ENCODE measurements at regions not wholly inside any gene's neighbourhood (a gene's known extent, or its start where the extent isn't known, plus 50 kb on each side); places are given as distances from the start of the nearest gene placed in this dataset.
"Not testable (repeated sequence)": the region's sequence is repeated elsewhere in the genome, so short reads cannot be mapped to it uniquely, and the experiment has no call there.

DNA sequence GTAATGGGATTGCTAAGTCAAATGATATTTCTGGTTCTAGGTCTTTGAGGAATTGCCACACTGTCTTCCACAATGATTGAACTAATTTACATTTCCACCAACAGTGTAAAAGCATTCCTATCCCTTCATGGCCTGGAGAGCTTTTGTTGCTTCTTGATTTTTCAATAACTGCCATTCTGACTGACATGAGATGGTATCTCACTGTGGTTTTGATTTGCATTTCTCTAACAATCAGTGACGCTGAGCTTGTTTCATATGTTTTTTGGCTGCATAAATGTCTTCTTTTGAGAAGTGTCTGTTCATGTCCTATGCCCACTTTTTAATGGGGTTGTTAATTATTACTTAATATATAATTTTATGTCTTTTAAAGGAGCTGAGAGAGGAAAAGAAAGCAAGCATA, 177.7 kb upstream of the VLDLR start:
- H3K27ac ChIP-seq (ENCODE audit: insufficient read depth, low read depth, low read length); H2AFZ ChIP-seq (ENCODE audit: low read depth, low read length); H3K9me1 ChIP-seq (replicated peaks; ENCODE audit: control insufficient read depth, extremely low read depth, insufficient read depth, low read length); H3K4me1 ChIP-seq (ENCODE audit: control insufficient read depth, extremely low read depth, insufficient read depth, low read length); H3K27me3 ChIP-seq (ENCODE audit: control insufficient read depth in 2 of 2, insufficient read depth in 2 of 2, low read length in 2 of 2); dilution Hi-C loops (cut with MboI; ENCODE audit: extremely low pct_ligation_motif_present, low sequenced_read_pairs); CTCF ChIA-PET; H4K20me1 ChIP-seq (replicated peaks; ENCODE audit: control insufficient read depth, extremely low read depth, insufficient read depth, low read length); POLR2A ChIA-PET; H3K36me3 ChIP-seq (ENCODE audit: control insufficient read depth in 2 of 2, extremely low read depth in 1 of 2, insufficient read depth in 2 of 2, low read length in 2 of 2); H3K9ac ChIP-seq (replicated peaks; ENCODE audit: extremely low read depth, insufficient read depth, low read length); BruUV-seq (replicated peaks); H3K4me2 ChIP-seq (ENCODE audit: insufficient read depth, low read length); H3K79me2 ChIP-seq (ENCODE audit: control insufficient read depth, insufficient read depth, low read length); H3K4me3 ChIP-seq (replicated peaks in 1 of 3; ENCODE audit: insufficient read depth in 1 of 3, low read depth in 1 of 3, low read length in 3 of 3); H3K9me3 ChIP-seq (replicated peaks; ENCODE audit: control insufficient read depth, insufficient read depth, low read length); DNase-seq (ENCODE audit: low read depth, low spot score); FAIRE-seq: not testable (repeated sequence)
- intact Hi-C loops (cut with micrococcal nuclease) = loop anchor here (10.0 kb wide), 1 partner anchor 61 kb away; no protein-coding TSS in a partner anchor

DNA sequence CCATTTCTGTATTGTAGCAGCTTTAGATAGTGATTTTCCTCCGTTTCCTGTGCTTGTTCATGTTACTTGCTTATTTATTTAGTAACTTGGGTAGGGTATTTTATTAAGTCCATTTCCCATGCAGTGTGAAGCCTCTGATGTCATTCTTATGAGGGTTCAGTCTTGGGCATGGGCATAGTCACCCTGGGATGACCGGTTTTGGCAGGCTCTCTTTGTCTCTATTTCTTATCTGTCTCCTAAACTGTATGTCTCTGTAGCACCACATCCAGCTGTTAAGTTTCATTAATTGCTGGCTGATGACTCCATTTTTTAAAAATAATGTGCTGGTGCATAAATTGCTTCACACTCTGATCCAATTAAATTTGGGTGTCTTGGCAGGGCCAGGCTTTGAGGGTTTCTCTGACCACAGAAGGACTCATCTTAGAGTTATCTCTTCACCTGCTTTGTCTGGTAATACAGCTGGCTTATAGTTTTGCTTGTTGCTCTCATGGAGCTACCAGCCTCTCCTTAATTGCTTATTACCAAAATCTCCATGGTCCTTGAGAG, 173.3 kb upstream of the VLDLR start:
- Histone ChIP-seq H4K20me1 (replicated peaks; ENCODE audit: control insufficient read depth, extremely low read depth, insufficient read depth, low read length) (no peaks in the 10 kb centered on the region), H3K27me3 (ENCODE audit: control insufficient read depth in 2 of 2, insufficient read depth in 2 of 2, low read length in 2 of 2) (no peaks in the 10 kb centered on the region), H3K36me3 (ENCODE audit: control insufficient read depth in 2 of 2, extremely low read depth in 1 of 2, insufficient read depth in 2 of 2, low read length in 2 of 2) (no peaks in the 10 kb centered on the region), H3K4me2 (ENCODE audit: insufficient read depth, low read length) (no peak overlapping the region), H3K9me3 (replicated peaks; ENCODE audit: control insufficient read depth, insufficient read depth, low read length) (no peaks in the 10 kb centered on the region), H3K9ac (replicated peaks; ENCODE audit: extremely low read depth, insufficient read depth, low read length) (no peak overlapping the region), H3K79me2 (ENCODE audit: control insufficient read depth, insufficient read depth, low read length) (no peaks in the 10 kb centered on the region), H3K4me1 (ENCODE audit: control insufficient read depth, extremely low read depth, insufficient read depth, low read length) (no peaks in the 10 kb centered on the region), H2AFZ (ENCODE audit: low read depth, low read length) (no peak overlapping the region), H3K4me3 (replicated peaks in 1 of 3; ENCODE audit: insufficient read depth in 1 of 3, low read depth in 1 of 3, low read length in 3 of 3) (no peak overlapping the region), H3K9me1 (replicated peaks; ENCODE audit: control insufficient read depth, extremely low read depth, insufficient read depth, low read length) (no peaks in the 10 kb centered on the region), H3K27ac (ENCODE audit: insufficient read depth, low read depth, low read length) (no peak overlapping the region)
- TF ChIP-seq, protein P1, sequence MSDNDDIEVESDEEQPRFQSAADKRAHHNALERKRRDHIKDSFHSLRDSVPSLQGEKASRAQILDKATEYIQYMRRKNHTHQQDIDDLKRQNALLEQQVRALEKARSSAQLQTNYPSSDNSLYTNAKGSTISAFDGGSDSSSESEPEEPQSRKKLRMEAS (IDR thresholded peaks at IDR 0.05; ENCODE audit: insufficient read depth, insufficient read length) = no peak
- TF ChIP-seq POLR2A (IDR thresholded peaks at IDR 0.05; ENCODE audit: low read depth, low read length) = no peak
- TF ChIP-seq POLR2AphosphoS5 (IDR thresholded peaks at IDR 0.05; ENCODE audit: insufficient read depth, low read depth, low read length) = no peak
- TF ChIP-seq, protein P2, sequence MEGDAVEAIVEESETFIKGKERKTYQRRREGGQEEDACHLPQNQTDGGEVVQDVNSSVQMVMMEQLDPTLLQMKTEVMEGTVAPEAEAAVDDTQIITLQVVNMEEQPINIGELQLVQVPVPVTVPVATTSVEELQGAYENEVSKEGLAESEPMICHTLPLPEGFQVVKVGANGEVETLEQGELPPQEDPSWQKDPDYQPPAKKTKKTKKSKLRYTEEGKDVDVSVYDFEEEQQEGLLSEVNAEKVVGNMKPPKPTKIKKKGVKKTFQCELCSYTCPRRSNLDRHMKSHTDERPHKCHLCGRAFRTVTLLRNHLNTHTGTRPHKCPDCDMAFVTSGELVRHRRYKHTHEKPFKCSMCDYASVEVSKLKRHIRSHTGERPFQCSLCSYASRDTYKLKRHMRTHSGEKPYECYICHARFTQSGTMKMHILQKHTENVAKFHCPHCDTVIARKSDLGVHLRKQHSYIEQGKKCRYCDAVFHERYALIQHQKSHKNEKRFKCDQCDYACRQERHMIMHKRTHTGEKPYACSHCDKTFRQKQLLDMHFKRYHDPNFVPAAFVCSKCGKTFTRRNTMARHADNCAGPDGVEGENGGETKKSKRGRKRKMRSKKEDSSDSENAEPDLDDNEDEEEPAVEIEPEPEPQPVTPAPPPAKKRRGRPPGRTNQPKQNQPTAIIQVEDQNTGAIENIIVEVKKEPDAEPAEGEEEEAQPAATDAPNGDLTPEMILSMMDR (IDR thresholded peaks at IDR 0.05; ENCODE audit: extremely low read depth in 1 of 2, insufficient read depth in 1 of 2, low read depth in 1 of 2, low read length in 2 of 2) = no peak
- TF ChIP-seq EZH2 (IDR thresholded peaks at IDR 0.05; ENCODE audit: borderline replicate concordance, low read depth, low read length, severe bottlenecking) = no peak
- no peak for TF ChIP-seq JUN (IDR thresholded peaks at IDR 0.05; ENCODE audit: borderline replicate concordance, insufficient read depth, insufficient read length, low read depth)
- TF ChIP-seq FOS (IDR thresholded peaks at IDR 0.05; ENCODE audit: borderline replicate concordance, insufficient read depth, low read length) = no peak
- no peak for TF ChIP-seq GATA2 (IDR thresholded peaks at IDR 0.05; ENCODE audit: insufficient read depth, insufficient read length, low read depth, low read length)
- TF ChIP-seq MYC (IDR thresholded peaks at IDR 0.05; ENCODE audit: low read depth, low read length) = no peak
- POLR2A ChIA-PET = no interaction called here
- BruUV-seq (replicated peaks) = no TSS peak
- CTCF ChIA-PET = no interaction called here
- no peak for FAIRE-seq
- intact Hi-C loops (cut with micrococcal nuclease) = loop anchor here (10.0 kb wide), 1 partner anchor 57 kb away; no protein-coding TSS in a partner anchor
- DNase-seq (ENCODE audit: low read depth, low spot score) = no peak
- dilution Hi-C loops (cut with MboI; ENCODE audit: extremely low pct_ligation_motif_present, low sequenced_read_pairs) = no loop called here
